H1 (cell line): ENCODE measurements at regions not wholly inside any gene's neighbourhood (a gene's known extent, or its start where the extent isn't known, plus 50 kb on each side); places are given as distances from the start of the nearest gene placed in this dataset.

Experiments
- CTCF ChIA-PET: fragments of 300-600 bp; sonication (Branson Sonifier 250); formaldehyde crosslinking; loops from one replicate; lab custom pipeline; 2021; ENCODE audit not compliant: partially characterized antibody; lab: Charles Lee
- POLR2A ChIA-PET: fragments of 300-600 bp; sonication (Branson Sonifier 250); formaldehyde crosslinking; loops from one replicate; lab custom pipeline; 2021; ENCODE audit warnings: inconsistent platforms; ENCODE audit not compliant: partially characterized antibody; lab: Charles Lee
- DNase-seq, 2 experiments: peaks; one replicate each; pipeline versions ENCODE4 v3.0.0 to v3.0.0-alpha.2; 2010 to 2022; ENCODE audit warnings: low spot score in 2 of 2, low read depth in 1 of 2, mixed read lengths in 1 of 2
- FAIRE-seq: peaks from 2 replicates; lab custom pipeline; 2011; peaks lifted over from hg19 to GRCh38; lab: Jason Lieb, UNC
- H2AFZ ChIP-seq: 2 replicates; pipeline ENCODE4 v1.8.1; 2012; ENCODE audit warnings: low read length, inconsistent platforms
- H2AK5ac ChIP-seq: 2 replicates; pipeline ENCODE4 v1.6.1; 2013; ENCODE audit warnings: low read depth, low read length
- H2BK120ac ChIP-seq: replicated peaks from 2 replicates; pipeline ENCODE3; 2013; ENCODE audit warnings: low read depth, low read length, inconsistent platforms
- H2BK12ac ChIP-seq: 2 replicates; pipeline ENCODE4 v1.6.1; 2013; ENCODE audit warnings: low read depth, low read length
- H2BK15ac ChIP-seq: 2 replicates; pipeline ENCODE4 v1.6.1; 2013; ENCODE audit warnings: low read length
- H2BK20ac ChIP-seq: 2 replicates; pipeline ENCODE4 v1.6.1; 2013; ENCODE audit warnings: low read length
- H2BK5ac ChIP-seq: 2 replicates; pipeline ENCODE4 v1.6.1; 2013; ENCODE audit warnings: low read depth, low read length
- H3K14ac ChIP-seq: 2 replicates; pipeline ENCODE4 v1.6.1; 2013; ENCODE audit warnings: inconsistent platforms; ENCODE audit not compliant: insufficient read length
- H3K18ac ChIP-seq: 2 replicates; pipeline ENCODE4 v1.6.1; 2013; ENCODE audit warnings: low read length; ENCODE audit errors: extremely low read depth
- H3K23ac ChIP-seq: 2 replicates; pipeline ENCODE4 v1.6.1; 2013; ENCODE audit warnings: inconsistent platforms; ENCODE audit not compliant: insufficient read length
- H3K23me2 ChIP-seq: 2 replicates; pipeline ENCODE4 v1.6.1; 2013; ENCODE audit warnings: low read depth, low read length
- H3K27ac ChIP-seq: 2 replicates; pipeline ENCODE4 v1.6.1; 2011; ENCODE audit warnings: low read depth, low read length, inconsistent platforms
- H3K27me3 ChIP-seq, 4 experiments: replicated peaks in 1 of 4; 1 replicate in 1 of 4; 2 replicates in 3 of 4; pipeline versions ENCODE4 v1.6.1 to v1.8.1; 2011 to 2013; ENCODE audit warnings: low read length in 3 of 4, mild to moderate bottlenecking in 3 of 4, inconsistent platforms in 2 of 4, mixed read lengths in 2 of 4, moderate library complexity in 1 of 4; ENCODE audit not compliant: control insufficient read depth in 3 of 4, insufficient read depth in 3 of 4; ENCODE audit errors: extremely low read depth in 1 of 4
- H3K36me3 ChIP-seq, 4 experiments: 2 replicates each; pipeline versions ENCODE4 v1.6.1 to v1.8.1; 2011 to 2013; ENCODE audit warnings: mild to moderate bottlenecking in 4 of 4, low read length in 3 of 4, moderate library complexity in 2 of 4, control low read depth in 1 of 4, inconsistent platforms in 1 of 4; ENCODE audit not compliant: insufficient read depth in 4 of 4, control insufficient read depth in 2 of 4
- H3K4ac ChIP-seq: replicated peaks from 2 replicates; pipeline ENCODE3; 2013; ENCODE audit warnings: low read length, low read depth, mixed read lengths, inconsistent platforms; ENCODE audit not compliant: insufficient read length
- H3K4me1 ChIP-seq, 4 experiments: replicated peaks in 1 of 4; 1 replicate in 1 of 4; 2 replicates in 3 of 4; pipeline versions ENCODE4 v1.6.1 to v1.8.1; 2011 to 2013; ENCODE audit warnings: low read length in 3 of 4, inconsistent platforms in 2 of 4, mixed read lengths in 1 of 4; ENCODE audit not compliant: insufficient read depth in 4 of 4, control insufficient read depth in 3 of 4
- H3K4me2 ChIP-seq, 2 experiments: 2 replicates each; pipeline versions ENCODE4 v1.6.1 to v1.8.1; 2011 to 2013; ENCODE audit warnings: low read depth in 2 of 2, low read length in 2 of 2, control low read depth in 1 of 2, inconsistent platforms in 1 of 2, mild to moderate bottlenecking in 1 of 2; ENCODE audit not compliant: insufficient read depth in 1 of 2
- H3K4me3 ChIP-seq, 4 experiments: fragments of 200-600, 300-600 bp in 1 of 4; sonication (generic), shearing (Covaris generic), sonication (Bioruptor Twin) in 1 of 4; 2 replicates each; pipeline versions ENCODE4 v1.5.1 to v1.8.1; 2011 to 2016; ENCODE audit warnings: low read length in 4 of 4, low read depth in 3 of 4, control low read depth in 2 of 4, inconsistent platforms in 2 of 4, mild to moderate bottlenecking in 2 of 4, mixed read lengths in 1 of 4, moderate library complexity in 1 of 4; ENCODE audit not compliant: insufficient read depth in 2 of 4; ENCODE audit errors: extremely low read depth in 1 of 4
- H3K56ac ChIP-seq: replicated peaks from 2 replicates; pipeline ENCODE3; 2013; ENCODE audit warnings: low read depth, mild to moderate bottlenecking, mixed read lengths, low read length, inconsistent platforms; ENCODE audit not compliant: insufficient read length
- H3K79me1 ChIP-seq: 2 replicates; pipeline ENCODE4 v1.6.1; 2013; ENCODE audit warnings: low read depth, low read length, control low read depth
- H3K79me2 ChIP-seq, 2 experiments: 2 replicates each; pipeline versions ENCODE4 v1.6.1 to v1.8.1; 2012 to 2013; ENCODE audit warnings: low read length in 2 of 2, mild to moderate bottlenecking in 2 of 2, inconsistent platforms in 1 of 2; ENCODE audit not compliant: insufficient read depth in 2 of 2, control insufficient read depth in 1 of 2
- H3K9ac ChIP-seq, 4 experiments: replicated peaks in 1 of 4; 1 replicate in 1 of 4; 2 replicates in 3 of 4; pipeline versions ENCODE4 v1.6.1 to v1.8.1; 2011 to 2013; ENCODE audit warnings: low read depth in 3 of 4, low read length in 3 of 4, control low read depth in 2 of 4, mild to moderate bottlenecking in 2 of 4, moderate library complexity in 2 of 4, inconsistent platforms in 1 of 4; ENCODE audit errors: extremely low read depth in 1 of 4
- H3K9me3 ChIP-seq, 2 experiments: 2 replicates each; pipeline versions ENCODE4 v1.6.1 to v1.8.1; 2012 to 2013; ENCODE audit warnings: mild to moderate bottlenecking in 2 of 2, moderate library complexity in 2 of 2, control low read depth in 1 of 2, inconsistent platforms in 1 of 2, low read depth in 1 of 2, low read length in 1 of 2, mixed read lengths in 1 of 2; ENCODE audit not compliant: insufficient read depth in 2 of 2
- H4K20me1 ChIP-seq, 2 experiments: replicated peaks in 1 of 2; 2 replicates each; pipeline versions ENCODE3 to v1.8.1; 2011 to 2013; ENCODE audit warnings: inconsistent platforms in 2 of 2, low read length in 2 of 2, mild to moderate bottlenecking in 1 of 2; ENCODE audit not compliant: insufficient read depth in 2 of 2, control insufficient read depth in 1 of 2
- H4K5ac ChIP-seq: 2 replicates; pipeline ENCODE4 v1.6.1; 2013; ENCODE audit warnings: low read length, low read depth, mixed read lengths, inconsistent platforms; ENCODE audit not compliant: insufficient read length
- H4K8ac ChIP-seq: 2 replicates; pipeline ENCODE4 v1.8.0; 2013; ENCODE audit warnings: mild to moderate bottlenecking, moderate library complexity, low read length, inconsistent platforms; ENCODE audit not compliant: insufficient read depth; ENCODE audit errors: extremely low read depth
- H4K91ac ChIP-seq: replicated peaks from 2 replicates; pipeline ENCODE3; 2013; ENCODE audit warnings: low read length, mixed read lengths, inconsistent platforms; ENCODE audit not compliant: insufficient read length
- CEBPB ChIP-seq: IDR thresholded peaks from 2 replicates; pipeline ENCODE4 v1.6.1; 2012; ENCODE audit warnings: low read depth, low read length
- EZH2 ChIP-seq: fragments of 200-600 bp; sonication (generic); IDR thresholded peaks from 2 replicates; pipeline ENCODE4 v1.7.1; 2012; ENCODE audit warnings: low read depth, mild to moderate bottlenecking, moderate library complexity, low read length, inconsistent platforms; ENCODE audit not compliant: severe bottlenecking
- WGBS, 2 experiments: shearing (Covaris generic) in 1 of 2; methylation state at CpG; one replicate each; pipeline versions ENCODE4 v1.1.6 to v1.1.7; 2013 to 2015; ENCODE audit warnings: low lambda C conversion rate in 2 of 2, mixed read lengths in 2 of 2, inconsistent platforms in 1 of 2, low coverage in 1 of 2, missing lambda C conversion rate in 1 of 2; ENCODE audit not compliant: insufficient replicate concordance in 2 of 2, insufficient coverage in 1 of 2, insufficient read length in 1 of 2; ENCODE audit errors: extremely low coverage in 1 of 2, missing lambda C conversion rate in 1 of 2; 5-methylcytosine and 5-hydroxymethylcytosine counted together

GRCh38 chr3:69499422-69499821 is 113.5 kb upstream of the FRMD4B start:
- Histone ChIP-seq H3K56ac (no peak overlapping the region), H3K18ac (no peak overlapping the region), H3K23me2 (no peaks in the 10 kb centered on the region), H3K27me3 (no peaks in the 10 kb centered on the region), H3K4me1 (no peaks in the 10 kb centered on the region), H2BK120ac (no peak overlapping the region), H3K79me1 (no peaks in the 10 kb centered on the region), H4K20me1 (no peaks in the 10 kb centered on the region), H3K9me3 (no peaks in the 10 kb centered on the region), H3K4me3 (no peak overlapping the region), H3K4me2 (no peak overlapping the region), H3K14ac (no peak overlapping the region), H4K5ac (no peak overlapping the region), H3K36me3 (no peaks in the 10 kb centered on the region), H3K79me2 (no peaks in the 10 kb centered on the region), H2AK5ac (no peak overlapping the region), H2BK15ac (no peak overlapping the region), H4K91ac (no peak overlapping the region), H2BK20ac (no peak overlapping the region), H4K8ac (no peak overlapping the region), H3K27ac (no peak overlapping the region), H3K23ac (no peak overlapping the region), H3K9ac (no peak overlapping the region), H2BK5ac (no peak overlapping the region), H3K4ac (no peak overlapping the region), H2BK12ac (no peak overlapping the region), H2AFZ (no peak overlapping the region)
- FAIRE-seq = no peak
- ChIA-PET CTCF (interaction anchor here (0.8 to 1.4 kb wide), 4 partner anchors 9 to 340 kb away, joined by 3 to 6 read pairs (median 3); no protein-coding TSS in a partner anchor), POLR2A (no interaction called here)
- TF ChIP-seq EZH2 = no peak
- TF ChIP-seq CEBPB = peak; percentile 23; the same call in 1 of the 2 replicates
- WGBS, 2 experiments = 92% methylated on average over 3 of the region's 3 CpGs; no CpG with 5 or more reads in 1 of the 2 experiments
- DNase-seq = no peak
